Left ventricle myocardium inferior (tissue), 1 donor: ENCODE measurements at regions not wholly inside any gene's neighbourhood (a gene's known extent, or its start where the extent isn't known, plus 50 kb on each side); places are given as distances from the start of the nearest gene placed in this dataset.

Experiments used
- DNase-seq: peaks from one replicate; pipeline ENCODE4 v3.0.0-alpha.2; 2020
- H3K27ac ChIP-seq: fragments of 200-600 bp; replicated peaks from 2 replicates; pipeline ENCODE4 v1.8.0; 2021
- H3K27me3 ChIP-seq: fragments of 200-600 bp; 2 replicates; pipeline ENCODE4 v1.8.0; 2021; ENCODE audit warnings: low read depth
- H3K36me3 ChIP-seq: fragments of 200-600 bp; 2 replicates; pipeline ENCODE4 v1.8.0; 2021
- H3K4me1 ChIP-seq: fragments of 200-600 bp; 2 replicates; pipeline ENCODE4 v1.8.0; 2021
- H3K4me3 ChIP-seq: fragments of 200-600 bp; 2 replicates; pipeline ENCODE4 v1.8.0; 2021; ENCODE audit warnings: mild to moderate bottlenecking, moderate library complexity
- H3K9me3 ChIP-seq: fragments of 200-600 bp; replicated peaks from 2 replicates; pipeline ENCODE4 v1.8.0; 2021
- intact Hi-C: fragments of 100-400 bp; cut with micrococcal nuclease; formaldehyde crosslinking; loops from one replicate; pipeline ENCODE4 v1.11.0; 2022
- TF ChIP-seq, protein P1 (sequence below): fragments of 200-600 bp; IDR thresholded peaks from 2 replicates; pipeline ENCODE4 v1.8.0; 2021; ENCODE audit warnings: antibody characterized with exemption, mild to moderate bottlenecking, borderline replicate concordance
- donor health status: DM: no; HTN: yes; CAD: no; lungs with severe emphysema.

DNA sequence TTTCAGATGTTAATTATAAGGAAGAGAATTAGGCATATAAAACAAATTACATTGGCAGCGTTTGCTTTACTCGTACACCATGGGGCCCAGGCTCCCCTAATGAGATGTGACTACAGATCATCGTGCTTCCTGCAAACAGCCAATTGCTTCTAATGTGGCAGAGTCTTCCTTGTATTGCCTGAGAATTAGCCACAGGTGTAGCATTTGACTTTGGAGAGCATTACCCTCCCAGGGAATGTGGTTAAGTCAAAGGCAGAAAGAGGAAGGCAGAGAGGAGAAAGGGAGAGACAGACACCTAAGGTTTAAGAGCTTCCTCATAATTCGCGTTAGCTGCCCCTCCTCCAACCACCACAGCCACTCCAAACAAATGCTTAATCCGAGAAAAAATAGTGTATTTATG lies 97.0 kb downstream of the MID1IP1 start:
- TF ChIP-seq, protein P1, sequence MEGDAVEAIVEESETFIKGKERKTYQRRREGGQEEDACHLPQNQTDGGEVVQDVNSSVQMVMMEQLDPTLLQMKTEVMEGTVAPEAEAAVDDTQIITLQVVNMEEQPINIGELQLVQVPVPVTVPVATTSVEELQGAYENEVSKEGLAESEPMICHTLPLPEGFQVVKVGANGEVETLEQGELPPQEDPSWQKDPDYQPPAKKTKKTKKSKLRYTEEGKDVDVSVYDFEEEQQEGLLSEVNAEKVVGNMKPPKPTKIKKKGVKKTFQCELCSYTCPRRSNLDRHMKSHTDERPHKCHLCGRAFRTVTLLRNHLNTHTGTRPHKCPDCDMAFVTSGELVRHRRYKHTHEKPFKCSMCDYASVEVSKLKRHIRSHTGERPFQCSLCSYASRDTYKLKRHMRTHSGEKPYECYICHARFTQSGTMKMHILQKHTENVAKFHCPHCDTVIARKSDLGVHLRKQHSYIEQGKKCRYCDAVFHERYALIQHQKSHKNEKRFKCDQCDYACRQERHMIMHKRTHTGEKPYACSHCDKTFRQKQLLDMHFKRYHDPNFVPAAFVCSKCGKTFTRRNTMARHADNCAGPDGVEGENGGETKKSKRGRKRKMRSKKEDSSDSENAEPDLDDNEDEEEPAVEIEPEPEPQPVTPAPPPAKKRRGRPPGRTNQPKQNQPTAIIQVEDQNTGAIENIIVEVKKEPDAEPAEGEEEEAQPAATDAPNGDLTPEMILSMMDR = no peak
- Histone ChIP-seq H3K27me3 (no peaks in the 10 kb centered on the region), H3K9me3 (no peaks in the 10 kb centered on the region), H3K27ac (no peak overlapping the region), H3K4me3 (no peak overlapping the region), H3K4me1 (no peaks in the 10 kb centered on the region), H3K36me3 (no peaks in the 10 kb centered on the region)
- intact Hi-C loops = no loop called here
- no peak for DNase-seq

DNA sequence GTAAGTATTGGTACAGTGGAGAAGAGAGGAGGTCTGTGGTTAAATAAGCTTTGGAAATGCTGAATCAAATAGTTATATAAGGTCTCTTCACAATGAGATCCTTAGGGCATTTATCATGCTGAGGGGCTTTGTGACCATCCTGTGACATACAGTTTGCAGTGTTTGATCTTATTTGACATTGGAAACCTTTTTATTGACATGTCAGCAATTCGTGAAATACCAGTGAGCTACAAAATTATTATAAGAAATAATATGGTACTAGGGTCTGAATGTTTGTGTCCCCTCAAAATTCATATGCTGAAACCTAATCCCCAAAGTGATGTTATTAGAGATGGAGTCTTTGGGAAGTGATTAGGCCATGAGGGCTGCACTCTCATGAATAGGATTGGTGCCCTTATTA lies 98.4 kb downstream of the MID1IP1 start:
- H3K27me3 ChIP-seq = no peaks in the 10 kb centered on the region
- no peaks in the 10 kb centered on the region for H3K9me3 ChIP-seq
- intact Hi-C loops = no loop called here
- H3K27ac ChIP-seq = no peak overlapping the region
- TF ChIP-seq, protein P1 = no peak
- H3K4me3 ChIP-seq = no peak overlapping the region
- no peaks in the 10 kb centered on the region for H3K4me1 ChIP-seq
- H3K36me3 ChIP-seq = no peaks in the 10 kb centered on the region
- DNase-seq = no peak

DNA sequence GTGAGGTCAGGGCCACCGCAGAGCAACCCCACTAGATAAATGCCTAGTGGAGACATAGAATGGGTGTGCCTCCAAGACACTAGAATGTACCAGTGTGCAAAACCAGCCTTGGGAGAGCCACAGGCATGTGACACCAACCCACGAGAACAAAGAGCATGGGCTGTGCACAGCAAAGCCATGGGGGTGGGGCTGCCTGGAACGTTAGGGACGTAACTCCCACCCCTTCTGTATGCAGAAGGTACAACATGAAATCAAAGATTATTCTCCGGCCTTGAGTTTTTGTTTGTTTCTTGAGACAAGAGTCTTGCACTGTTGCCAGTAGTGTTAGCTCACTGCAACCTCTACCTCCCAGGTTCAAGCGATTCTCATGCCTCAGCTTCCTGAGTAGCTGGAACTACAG lies 99.5 kb downstream of the MID1IP1 start:
- no peaks in the 10 kb centered on the region for H3K4me1 ChIP-seq
- H3K9me3 ChIP-seq = no peaks in the 10 kb centered on the region
- H3K27ac ChIP-seq = no peak overlapping the region
- intact Hi-C loops = no loop called here
- H3K36me3 ChIP-seq = no peaks in the 10 kb centered on the region
- TF ChIP-seq, protein P1 = no peak
- H3K4me3 ChIP-seq = no peak overlapping the region
- H3K27me3 ChIP-seq = no peaks in the 10 kb centered on the region
- no peak for DNase-seq

DNA sequence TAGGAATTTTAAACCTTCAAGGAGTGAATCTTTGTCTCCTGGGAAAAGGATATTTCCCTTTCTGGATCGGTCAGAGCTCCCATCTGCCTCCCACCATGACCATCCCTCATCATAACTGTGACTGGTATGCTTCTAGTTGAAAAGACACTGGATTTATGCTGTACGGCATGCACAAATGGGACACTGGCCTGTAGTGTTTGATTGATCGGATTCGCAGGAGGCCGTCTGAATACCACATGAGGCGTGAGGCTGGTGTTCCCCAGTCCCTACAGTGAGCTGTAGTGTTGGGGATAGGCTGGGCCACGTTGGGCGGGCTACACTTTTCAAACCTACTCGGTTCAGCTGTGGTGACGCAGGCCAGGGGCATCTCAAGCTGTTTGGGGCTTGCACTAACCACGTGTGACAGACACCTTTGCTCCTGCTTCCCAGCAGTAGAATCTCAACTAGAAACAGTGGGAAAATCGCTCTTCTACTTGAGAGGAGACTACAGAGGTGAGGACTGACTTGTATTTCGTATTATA lies 101.8 kb downstream of the MID1IP1 start:
- DNase-seq = no peak
- no peaks in the 10 kb centered on the region for H3K9me3 ChIP-seq
- intact Hi-C loops = no loop called here
- TF ChIP-seq, protein P1 = no peak
- H3K27me3 ChIP-seq = no peaks in the 10 kb centered on the region
- H3K36me3 ChIP-seq = no peaks in the 10 kb centered on the region
- H3K4me3 ChIP-seq = no peak overlapping the region
- no peaks in the 10 kb centered on the region for H3K4me1 ChIP-seq
- no peak overlapping the region for H3K27ac ChIP-seq

DNA sequence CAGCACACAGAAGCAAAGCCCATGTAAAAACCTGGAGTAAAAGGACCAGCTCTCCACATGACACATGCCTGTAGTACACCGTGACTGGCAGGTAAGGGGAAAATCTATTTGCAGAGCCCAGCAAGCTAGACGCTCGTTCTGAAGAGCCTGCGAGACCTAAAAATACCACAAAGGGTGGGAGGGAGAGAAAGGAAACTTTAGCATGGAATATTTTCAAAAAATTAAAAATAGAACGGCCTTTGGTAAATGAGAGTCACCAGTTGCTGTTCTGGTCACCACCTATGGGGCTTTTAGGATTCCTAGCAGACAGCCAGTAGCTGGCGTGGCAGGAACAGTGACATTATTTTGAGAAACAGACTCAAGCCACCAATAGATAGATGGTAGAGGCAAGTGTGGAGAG lies 115.5 kb downstream of the MID1IP1 start:
- H3K27me3 ChIP-seq = no peaks in the 10 kb centered on the region
- no peak for DNase-seq
- H3K27ac ChIP-seq = peak overlapping the region; percentile 63
- TF ChIP-seq, protein P1 = no peak
- intact Hi-C loops = no loop called here
- H3K4me3 ChIP-seq = no peak overlapping the region
- no peaks in the 10 kb centered on the region for H3K9me3 ChIP-seq
- H3K4me1 ChIP-seq = peaks cover 7% of the 10 kb centered on the region
- H3K36me3 ChIP-seq = no peaks in the 10 kb centered on the region

DNA sequence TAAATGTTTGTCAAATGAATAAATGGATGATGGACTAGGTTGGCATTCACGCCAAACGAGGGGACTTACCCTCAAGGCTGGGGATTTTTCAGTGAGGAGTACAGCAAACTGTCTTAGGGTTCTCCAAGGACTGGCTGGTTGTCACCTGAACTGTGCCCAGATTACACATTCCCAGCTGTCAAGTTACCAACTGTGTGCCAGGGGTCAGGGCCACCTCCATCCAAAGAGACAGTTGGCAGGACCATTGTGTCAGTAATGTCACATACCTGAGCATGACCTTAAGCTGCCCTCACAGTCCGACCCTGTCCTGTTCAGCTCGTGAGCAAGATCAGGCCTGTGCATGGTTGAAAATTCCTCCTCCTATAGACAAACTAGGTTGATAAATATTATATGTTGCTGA lies 116.7 kb downstream of the MID1IP1 start:
- no peak overlapping the region for H3K4me3 ChIP-seq
- TF ChIP-seq, protein P1 = no peak
- no peak overlapping the region for H3K27ac ChIP-seq
- DNase-seq = no peak
- H3K27me3 ChIP-seq = no peaks in the 10 kb centered on the region
- intact Hi-C loops = no loop called here
- no peaks in the 10 kb centered on the region for H3K9me3 ChIP-seq
- H3K36me3 ChIP-seq = no peaks in the 10 kb centered on the region
- H3K4me1 ChIP-seq = peaks cover 7% of the 10 kb centered on the region
